ENCODE measurements at regions not wholly inside any gene's neighbourhood (a gene's known extent, or its start where the extent isn't known, plus 50 kb on each side); places are given as distances from the start of the nearest gene placed in this dataset.

DNA sequence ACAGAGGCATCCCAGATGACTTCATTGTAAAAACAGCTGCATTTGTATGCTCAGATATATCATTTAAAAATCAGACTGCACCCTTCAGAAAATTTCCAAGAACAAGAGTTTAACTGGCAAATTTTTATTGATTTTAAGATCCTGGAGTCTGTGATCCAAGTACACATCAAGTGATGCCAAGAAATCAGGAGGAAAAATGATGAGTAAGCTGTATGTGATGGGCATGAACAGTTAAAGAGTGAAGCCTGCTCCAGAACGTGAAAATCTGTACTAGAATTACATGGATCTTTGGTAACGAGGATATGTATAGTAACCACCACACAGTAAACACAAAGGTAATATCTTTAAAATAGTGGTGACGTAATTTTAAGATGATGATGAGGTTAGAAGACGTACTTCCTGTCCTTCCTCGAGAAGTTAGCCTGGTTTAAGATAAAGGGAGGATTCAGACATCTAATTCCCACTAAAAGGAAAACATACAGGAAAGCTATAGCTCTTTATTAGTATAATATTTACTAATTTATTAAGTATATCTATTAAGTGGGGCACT is 1374.3 kb upstream of the DDX18 start:
- Mint-ChIP-seq H3K4me3 (no peak overlapping the region), H3K36me3 (no peaks in the 10 kb centered on the region), H3K4me1 (no peaks in the 10 kb centered on the region), H3K27ac (no peak overlapping the region), H3K27me3 (ENCODE audit: low read depth in 3 of 3) (no peaks in the 10 kb centered on the region), H3K9me3 (peaks cover 10 to 57% (median 30%) of the 10 kb centered on the region in 6 donors)
- DNase-seq = no peak

DNA sequence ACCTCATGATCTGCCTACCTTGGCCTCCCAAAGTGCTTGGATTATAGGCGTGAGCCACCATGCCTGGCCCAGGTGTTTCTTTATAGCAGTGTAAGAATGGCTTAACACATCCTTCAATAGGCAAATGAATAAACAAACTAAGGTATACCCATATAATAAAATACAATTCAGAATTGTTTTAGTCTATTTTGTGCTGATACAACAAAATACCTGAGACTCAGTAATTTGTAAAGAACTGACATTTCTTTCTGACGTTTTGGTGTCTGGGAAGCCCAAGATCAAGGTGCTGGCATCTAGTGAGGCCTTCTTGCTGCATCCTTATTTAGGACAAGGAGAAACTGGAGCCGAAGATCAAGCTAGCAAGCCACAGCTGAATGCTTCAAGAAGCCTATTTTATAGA is 1372.1 kb upstream of the DDX18 start:
- no peak for DNase-seq
- no peaks in the 10 kb centered on the region for H3K27me3 Mint-ChIP-seq (ENCODE audit: low read depth in 3 of 3)
- H3K36me3 Mint-ChIP-seq = no peaks in the 10 kb centered on the region
- peaks cover 4 to 65% (median 33%) of the 10 kb centered on the region in 6 donors for H3K9me3 Mint-ChIP-seq
- H3K4me3 Mint-ChIP-seq = no peak overlapping the region
- no peaks in the 10 kb centered on the region for H3K4me1 Mint-ChIP-seq
- no peak overlapping the region for H3K27ac Mint-ChIP-seq

DNA sequence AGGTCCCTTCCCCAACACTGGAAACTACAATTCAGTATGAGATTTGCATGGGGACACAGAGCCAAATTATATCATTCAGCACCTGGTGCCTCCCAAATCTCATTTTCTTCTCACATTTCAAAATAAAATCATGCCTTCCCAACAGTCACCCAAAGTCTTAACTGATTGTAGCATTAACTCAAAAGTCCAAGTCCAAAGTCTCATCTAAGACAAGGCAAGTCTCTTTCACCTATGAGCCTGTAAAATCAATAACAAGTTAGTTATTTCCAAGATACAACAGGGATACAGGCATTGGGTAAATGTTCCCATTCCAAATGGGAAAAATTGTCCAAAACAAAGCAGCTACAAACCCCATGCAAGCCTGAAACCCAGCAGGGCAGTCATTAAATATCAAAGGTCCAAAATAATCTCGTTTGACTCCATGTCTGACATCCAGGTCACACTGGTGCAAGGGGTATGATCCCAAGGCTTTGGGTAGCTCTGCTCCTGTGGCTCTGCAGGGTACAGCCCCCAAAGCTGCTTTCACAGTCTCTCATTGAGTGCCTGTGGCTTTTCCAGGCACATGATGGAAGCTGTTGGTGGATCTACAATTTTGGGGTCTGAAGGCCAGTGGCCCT is 1370.1 kb upstream of the DDX18 start:
- Mint-ChIP-seq H3K4me1 (no peaks in the 10 kb centered on the region), H3K27me3 (ENCODE audit: low read depth in 3 of 3) (no peaks in the 10 kb centered on the region), H3K27ac (no peak overlapping the region), H3K36me3 (no peaks in the 10 kb centered on the region), H3K9me3 (peaks cover 7 to 64% (median 31%) of the 10 kb centered on the region in 6 donors), H3K4me3 (no peak overlapping the region)
- no peak for DNase-seq

DNA sequence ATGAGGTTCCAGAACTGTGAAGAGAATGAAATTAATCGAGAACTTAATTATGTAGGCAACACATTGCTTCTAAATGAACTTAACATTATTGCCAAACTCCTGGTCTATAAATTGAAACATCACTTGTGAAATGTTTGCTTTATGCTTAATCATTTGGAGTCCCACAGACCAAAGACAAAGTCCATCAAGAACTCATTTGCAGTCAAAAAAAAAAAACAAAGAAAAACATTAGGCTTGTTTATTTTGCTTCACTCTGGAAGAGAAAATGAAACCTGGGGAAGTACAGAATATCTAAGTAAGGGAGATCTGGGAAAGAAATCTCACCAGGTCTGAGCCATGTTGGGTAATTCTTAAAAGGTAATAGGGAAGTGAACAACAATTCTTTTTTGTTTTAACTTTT is 1363.5 kb upstream of the DDX18 start:
- no peaks in the 10 kb centered on the region for H3K27me3 Mint-ChIP-seq (ENCODE audit: low read depth in 3 of 3)
- no peak overlapping the region for H3K27ac Mint-ChIP-seq
- peaks cover 6 to 64% (median 23%) of the 10 kb centered on the region in 6 donors for H3K9me3 Mint-ChIP-seq
- H3K4me1 Mint-ChIP-seq = no peaks in the 10 kb centered on the region
- H3K4me3 Mint-ChIP-seq = no peak overlapping the region
- no peaks in the 10 kb centered on the region for H3K36me3 Mint-ChIP-seq
- no peak for DNase-seq

DNA sequence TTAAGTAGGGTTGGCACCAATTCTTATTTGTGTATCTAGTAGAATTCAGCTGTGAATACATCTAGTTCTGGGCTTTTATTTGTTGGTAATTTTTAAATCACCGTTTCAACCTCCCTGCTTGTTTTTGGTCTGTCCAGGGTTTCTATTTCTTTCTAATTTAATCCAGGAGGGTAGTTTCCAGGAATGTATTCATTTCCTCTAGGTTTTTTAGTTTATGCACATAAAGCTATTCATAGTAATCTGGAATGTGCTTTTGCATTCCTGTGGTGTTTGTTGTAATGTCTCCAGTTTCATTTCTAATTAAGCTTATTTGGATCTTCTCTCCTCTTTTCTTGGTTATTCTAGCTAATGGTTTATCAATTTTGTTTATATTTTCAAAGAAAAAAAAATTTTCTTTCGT is 1361.8 kb upstream of the DDX18 start:
- Mint-ChIP-seq H3K27me3 (ENCODE audit: low read depth in 3 of 3) (no peaks in the 10 kb centered on the region), H3K4me3 (no peak overlapping the region), H3K4me1 (no peaks in the 10 kb centered on the region), H3K36me3 (no peaks in the 10 kb centered on the region), H3K27ac (no peak overlapping the region), H3K9me3 (peaks cover 6 to 53% (median 28%) of the 10 kb centered on the region in 6 donors)
- no peak for DNase-seq

DNA sequence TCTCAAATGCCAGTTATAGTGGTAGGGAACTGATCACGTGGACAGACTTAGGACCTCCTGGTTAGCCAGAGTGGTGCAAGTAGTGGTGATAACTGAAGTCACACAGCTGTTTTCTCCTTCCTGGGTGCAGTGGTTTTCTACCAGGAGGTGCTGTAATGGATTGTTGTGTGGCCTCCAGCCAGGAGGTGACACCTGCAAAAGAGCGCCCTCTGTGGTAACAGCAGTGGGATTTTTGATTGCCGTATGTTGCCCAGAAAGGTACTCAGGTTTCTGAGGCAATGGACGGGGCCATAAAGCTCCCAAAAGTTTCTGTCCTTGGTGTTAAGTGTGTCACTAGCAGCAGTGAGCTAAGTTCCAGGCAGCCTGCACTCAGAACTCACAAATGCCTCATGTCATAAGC is 1358.1 kb upstream of the DDX18 start:
- H3K9me3 Mint-ChIP-seq = peaks cover 9 to 55% (median 45%) of the 10 kb centered on the region in 6 donors
- H3K27me3 Mint-ChIP-seq (ENCODE audit: low read depth in 3 of 3) = no peaks in the 10 kb centered on the region
- DNase-seq = no peak
- H3K4me1 Mint-ChIP-seq = no peaks in the 10 kb centered on the region
- H3K4me3 Mint-ChIP-seq = no peak overlapping the region
- H3K27ac Mint-ChIP-seq = no peak overlapping the region
- H3K36me3 Mint-ChIP-seq = no peaks in the 10 kb centered on the region

DNA sequence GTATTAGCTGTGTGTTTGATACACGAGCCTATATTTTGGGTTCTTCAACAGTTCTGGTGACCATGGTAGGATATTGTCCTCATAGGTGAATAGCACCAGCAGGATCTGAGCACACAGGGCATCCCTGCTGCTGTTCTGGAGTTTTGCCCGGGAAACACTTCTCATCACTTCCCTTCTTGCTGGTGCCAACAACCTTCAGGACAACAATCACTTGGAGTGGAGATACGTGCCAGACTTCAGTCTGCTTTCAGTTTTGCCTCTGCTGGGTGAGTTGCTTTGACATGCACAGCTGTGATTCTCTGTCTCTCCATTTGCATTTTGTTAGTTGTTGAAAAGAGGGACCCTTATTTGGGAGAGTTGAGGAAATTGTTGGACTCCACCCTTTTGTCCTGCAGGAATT is 1347.2 kb upstream of the DDX18 start:
- no peak overlapping the region for H3K27ac Mint-ChIP-seq
- H3K4me3 Mint-ChIP-seq = no peak overlapping the region
- H3K4me1 Mint-ChIP-seq = no peaks in the 10 kb centered on the region
- peaks cover 0 to 2% (median 0%) of the 10 kb centered on the region in 3 donors for H3K27me3 Mint-ChIP-seq (ENCODE audit: low read depth in 3 of 3)
- peaks cover 0 to 7% (median 0%) of the 10 kb centered on the region in 3 donors for H3K36me3 Mint-ChIP-seq
- H3K9me3 Mint-ChIP-seq = peaks cover 14 to 81% (median 45%) of the 10 kb centered on the region in 6 donors
- no peak for DNase-seq

DNA sequence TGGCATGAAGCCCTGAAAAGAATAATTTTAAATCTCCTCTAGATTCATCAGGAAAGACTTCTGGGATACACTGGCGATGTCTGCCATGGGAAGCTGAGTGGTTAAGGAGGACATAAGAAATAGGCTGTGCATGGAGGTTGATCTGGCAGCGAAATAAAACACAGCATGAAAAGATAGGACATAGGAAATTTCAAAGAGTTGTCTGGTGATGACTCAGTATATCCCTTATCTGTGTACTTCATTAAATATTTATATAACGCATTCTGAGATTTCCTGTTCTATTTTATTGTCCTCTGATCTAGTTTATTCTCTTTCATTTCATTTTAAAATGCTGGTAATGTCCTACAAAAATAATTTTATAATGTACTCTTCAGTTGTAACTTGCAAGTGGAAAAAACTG is 1337.3 kb upstream of the DDX18 start:
- Mint-ChIP-seq H3K36me3 (no peaks in the 10 kb centered on the region), H3K27ac (no peak overlapping the region), H3K4me3 (no peak overlapping the region), H3K4me1 (no peaks in the 10 kb centered on the region), H3K9me3 (peaks cover 4 to 33% (median 18%) of the 10 kb centered on the region in 6 donors), H3K27me3 (ENCODE audit: low read depth in 3 of 3) (peaks cover 0 to 2% (median 0%) of the 10 kb centered on the region in 3 donors)
- DNase-seq = no peak

DNA sequence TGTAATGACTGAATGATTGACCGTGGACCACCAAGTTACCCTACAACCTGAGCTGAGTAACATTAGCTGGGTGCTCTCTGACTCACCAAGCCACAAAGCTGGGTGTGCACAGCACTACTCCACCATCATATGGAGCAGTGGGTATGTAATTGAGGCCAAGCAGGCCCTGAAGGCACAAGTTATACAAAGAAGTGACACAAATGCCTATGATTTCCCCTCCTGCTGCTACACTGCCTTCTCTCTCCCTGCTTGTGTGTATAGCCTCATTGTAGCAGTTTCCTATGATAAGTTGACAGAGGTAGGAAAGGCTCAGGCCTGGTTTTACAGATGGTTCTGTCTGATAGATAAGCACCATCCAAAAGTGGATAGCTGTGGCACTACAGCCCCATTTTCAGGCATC is 1327.2 kb upstream of the DDX18 start:
- H3K27ac Mint-ChIP-seq = no peak overlapping the region
- H3K4me3 Mint-ChIP-seq = no peak overlapping the region
- H3K27me3 Mint-ChIP-seq (ENCODE audit: low read depth in 3 of 3) = peaks cover 0 to 2% (median 2%) of the 10 kb centered on the region in 3 donors

DNA sequence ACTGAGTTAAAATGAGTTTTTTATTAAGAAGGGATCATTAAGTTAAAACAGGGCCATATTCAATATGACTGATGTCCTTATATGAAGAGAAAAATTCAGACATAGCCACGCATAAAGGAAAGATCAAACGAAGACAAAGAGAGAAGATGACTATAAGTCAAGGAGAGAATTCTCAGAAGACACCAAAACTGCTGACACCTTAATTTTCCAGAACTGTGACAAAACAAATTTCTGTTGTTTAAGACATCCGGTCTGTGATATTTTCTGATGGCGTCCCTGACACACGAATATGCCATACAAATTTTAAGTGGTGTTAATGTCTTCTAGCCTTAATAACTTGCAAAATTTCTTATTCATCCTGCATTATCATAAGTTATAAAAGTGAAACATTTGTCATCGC is 1325.2 kb upstream of the DDX18 start:
- Mint-ChIP-seq H3K27me3 (ENCODE audit: low read depth in 3 of 3) (peaks cover 0 to 2% (median 2%) of the 10 kb centered on the region in 3 donors), H3K9me3 (peaks cover 8 to 56% (median 30%) of the 10 kb centered on the region in 6 donors), H3K4me3 (no peak overlapping the region)

More for the DNA sequence above, 1327.2 kb upstream of the DDX18 start:
- Mint-ChIP-seq H3K4me1 (no peaks in the 10 kb centered on the region), H3K9me3 (peaks cover 5 to 53% (median 31%) of the 10 kb centered on the region in 6 donors), H3K36me3 (no peaks in the 10 kb centered on the region)
- DNase-seq = no peak

DNA sequence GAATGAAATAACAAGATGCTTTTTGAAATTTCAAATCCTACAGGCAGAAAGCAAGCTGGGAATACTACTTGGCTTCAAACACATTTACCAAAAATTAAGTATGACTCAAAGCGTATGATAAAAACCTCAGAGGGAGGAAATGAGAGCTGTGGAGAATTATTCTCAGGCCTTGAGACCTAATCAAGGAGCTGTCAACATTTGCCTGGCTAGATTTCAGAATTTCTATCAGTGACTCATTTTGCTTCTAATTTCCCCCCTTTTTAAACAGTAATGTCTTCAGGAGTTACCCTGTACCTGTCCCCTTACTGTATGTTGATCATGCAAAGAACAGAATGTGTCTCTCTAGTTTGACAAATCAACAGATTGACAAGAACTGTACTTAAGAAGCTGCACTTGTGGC is 1324.5 kb upstream of the DDX18 start:
- Mint-ChIP-seq H3K27me3 (ENCODE audit: low read depth in 3 of 3) (peaks cover 0 to 2% (median 2%) of the 10 kb centered on the region in 3 donors), H3K36me3 (no peaks in the 10 kb centered on the region), H3K27ac (no peak overlapping the region), H3K4me1 (no peaks in the 10 kb centered on the region), H3K4me3 (no peak overlapping the region), H3K9me3 (peaks cover 8 to 59% (median 28%) of the 10 kb centered on the region in 6 donors)
- no peak for DNase-seq

More for the DNA sequence above, 1325.2 kb upstream of the DDX18 start:
- no peaks in the 10 kb centered on the region for H3K36me3 Mint-ChIP-seq
- H3K4me1 Mint-ChIP-seq = no peaks in the 10 kb centered on the region
- no peak overlapping the region for H3K27ac Mint-ChIP-seq
- no peak for DNase-seq

DNA sequence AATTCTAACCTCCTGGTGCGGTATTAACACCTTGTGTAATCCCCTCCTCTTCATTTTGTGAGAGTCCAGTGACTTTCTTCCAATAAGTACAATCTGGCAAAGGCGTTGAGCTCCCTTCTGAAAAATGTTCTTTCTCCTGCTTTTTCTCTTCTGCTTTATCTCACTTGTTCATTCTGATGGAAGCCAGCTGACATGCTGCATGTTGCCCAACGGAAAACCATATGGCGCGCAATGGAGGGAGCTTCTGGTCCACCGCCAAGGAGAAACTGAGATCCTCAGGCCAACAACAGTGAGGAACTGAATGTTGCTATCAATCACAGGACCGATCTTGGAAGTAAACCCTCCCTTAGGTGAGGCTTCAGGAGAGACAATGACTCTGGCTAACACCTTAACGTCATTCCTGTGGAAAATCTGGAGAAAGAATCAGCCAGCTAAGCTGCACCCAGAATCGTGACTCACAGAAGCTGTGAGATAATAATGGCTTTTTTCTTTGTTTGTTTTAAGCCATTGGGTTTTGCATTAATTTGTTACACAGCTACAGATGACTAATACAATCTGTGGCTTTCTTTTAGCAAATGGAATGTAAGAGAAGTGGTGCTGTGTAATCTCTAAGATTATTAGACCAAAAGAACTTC is 1323.9 kb upstream of the DDX18 start:
- Mint-ChIP-seq H3K9me3 (peaks cover 7 to 57% (median 24%) of the 10 kb centered on the region in 6 donors), H3K36me3 (no peaks in the 10 kb centered on the region), H3K27me3 (ENCODE audit: low read depth in 3 of 3) (peaks cover 0 to 2% (median 2%) of the 10 kb centered on the region in 3 donors)

DNA sequence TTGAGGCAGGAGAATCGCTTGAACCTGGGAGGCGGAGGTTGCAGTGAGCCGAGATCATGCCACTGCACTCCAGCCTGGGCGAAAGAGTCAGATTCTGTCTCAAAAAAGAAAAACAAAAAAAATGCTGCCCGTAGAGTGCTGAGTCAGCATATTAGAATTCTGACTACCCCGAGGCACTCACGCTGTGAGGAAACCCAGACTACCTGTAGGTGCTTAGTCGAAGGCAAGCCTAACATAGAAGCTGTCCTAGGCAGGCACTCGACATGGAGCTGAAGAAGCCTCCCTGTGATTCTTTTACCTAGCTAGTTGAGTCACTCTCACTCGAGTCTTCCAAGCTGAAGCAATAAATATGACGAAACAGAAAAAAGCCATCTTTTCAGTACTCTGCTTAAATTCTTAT is 1323.2 kb upstream of the DDX18 start:
- no peak overlapping the region for H3K27ac Mint-ChIP-seq
- peaks cover 2 to 51% (median 19%) of the 10 kb centered on the region in 6 donors for H3K9me3 Mint-ChIP-seq
- no peaks in the 10 kb centered on the region for H3K36me3 Mint-ChIP-seq

More for the DNA sequence above, 1323.9 kb upstream of the DDX18 start:
- Mint-ChIP-seq H3K27ac (no peak overlapping the region), H3K4me1 (no peaks in the 10 kb centered on the region), H3K4me3 (no peak overlapping the region)
- no peak for DNase-seq

DNA sequence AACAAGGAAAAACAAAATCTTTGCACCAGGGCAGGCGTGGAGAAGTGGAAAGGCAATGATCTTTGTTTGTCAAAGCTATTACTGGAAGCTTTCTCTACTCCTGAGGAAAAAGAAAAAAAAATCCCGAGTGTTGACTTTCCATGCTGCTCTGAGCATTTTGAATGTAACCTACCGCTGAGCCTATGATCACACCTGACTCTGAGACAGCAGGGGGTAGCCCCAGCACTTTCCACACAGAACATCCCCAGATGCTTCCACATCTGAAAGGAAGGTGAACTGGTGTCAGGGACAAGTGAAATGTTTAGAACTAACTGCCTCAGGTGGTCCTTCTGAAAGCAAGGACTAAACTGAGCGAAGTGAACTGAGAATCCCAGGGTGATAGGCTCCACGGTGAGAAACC is 1315.1 kb upstream of the DDX18 start:
- H3K36me3 Mint-ChIP-seq = no peaks in the 10 kb centered on the region
- H3K27me3 Mint-ChIP-seq (ENCODE audit: low read depth in 3 of 3) = no peaks in the 10 kb centered on the region
- peaks cover 4 to 28% (median 16%) of the 10 kb centered on the region in 6 donors for H3K9me3 Mint-ChIP-seq
- H3K4me3 Mint-ChIP-seq = no peak overlapping the region
- no peak for DNase-seq
- H3K4me1 Mint-ChIP-seq = no peaks in the 10 kb centered on the region
- no peak overlapping the region for H3K27ac Mint-ChIP-seq

More for the DNA sequence above, 1323.2 kb upstream of the DDX18 start:
- Mint-ChIP-seq H3K4me1 (no peaks in the 10 kb centered on the region), H3K27me3 (ENCODE audit: low read depth in 3 of 3) (peaks cover 0 to 2% (median 0%) of the 10 kb centered on the region in 3 donors), H3K4me3 (no peak overlapping the region)
- no peak for DNase-seq

Measured in immature natural killer cell (primary cell).